ENCODE measurements at regions not wholly inside any gene's neighbourhood (a gene's known extent, or its start where the extent isn't known, plus 50 kb on each side); places are given as distances from the start of the nearest gene placed in this dataset.

- DNase-seq (ENCODE audit: low read depth): no peak
- no peak for TF ChIP-seq CTCF (conservative IDR thresholded peaks at IDR 0.05; ENCODE audit: low read depth, low read length)
- no peak overlapping the region for H3K4me3 ChIP-seq (ENCODE audit: low read length)
Observed at GRCh38 chr10:124313374-124313773, 105.3 kb downstream of the OAT start.

- DNase-seq (ENCODE audit: low read depth): no peak
- H3K4me3 ChIP-seq (ENCODE audit: low read length): no peak overlapping the region
- no peak for TF ChIP-seq CTCF (conservative IDR thresholded peaks at IDR 0.05; ENCODE audit: low read depth, low read length)
Observed at GRCh38 chr10:124308811-124309210, 109.9 kb downstream of the OAT start.

- no peak overlapping the region for H3K4me3 ChIP-seq (ENCODE audit: low read length)
- no peak for DNase-seq (ENCODE audit: low read depth)
- TF ChIP-seq CTCF (conservative IDR thresholded peaks at IDR 0.05; ENCODE audit: low read depth, low read length): no peak
Observed at GRCh38 chr10:124308056-124308645, 110.6 kb downstream of the OAT start.

GRCh38 chr10:124307591-124307990 is 111.1 kb downstream of the OAT start:
- TF ChIP-seq CTCF (conservative IDR thresholded peaks at IDR 0.05; ENCODE audit: low read depth, low read length): no peak
- H3K4me3 ChIP-seq (ENCODE audit: low read length): no peak overlapping the region
- DNase-seq (ENCODE audit: low read depth): no peak

- TF ChIP-seq CTCF (conservative IDR thresholded peaks at IDR 0.05; ENCODE audit: low read depth, low read length): no peak
- H3K4me3 ChIP-seq (ENCODE audit: low read length): no peak overlapping the region
- no peak for DNase-seq (ENCODE audit: low read depth)
Observed at GRCh38 chr10:124306922-124307371, 111.8 kb downstream of the OAT start.

GRCh38 chr10:124306520-124306919 is 112.2 kb downstream of the OAT start:
- DNase-seq (ENCODE audit: low read depth): no peak
- H3K4me3 ChIP-seq (ENCODE audit: low read length): no peak overlapping the region
- TF ChIP-seq CTCF (conservative IDR thresholded peaks at IDR 0.05; ENCODE audit: low read depth, low read length): no peak

- H3K4me3 ChIP-seq (ENCODE audit: low read length): no peak overlapping the region
- TF ChIP-seq CTCF (conservative IDR thresholded peaks at IDR 0.05; ENCODE audit: low read depth, low read length): no peak
- no peak for DNase-seq (ENCODE audit: low read depth)
Observed at GRCh38 chr10:124305984-124306383, 112.7 kb downstream of the OAT start.

Measured in retinal pigment epithelial cell (primary cell).